CD4-positive, alpha-beta T cell treated with Interleukin-17A for 1 hour (primary cell): ENCODE measurements at regions not wholly inside any gene's neighbourhood (a gene's known extent, or its start where the extent isn't known, plus 50 kb on each side); places are given as distances from the start of the nearest gene placed in this dataset.
"Not testable (repeated sequence)": the region's sequence is repeated elsewhere in the genome, so short reads cannot be mapped to it uniquely, and the experiment has no call there.

ENCODE experiments used
- DNase-seq: peaks from one replicate; pipeline ENCODE4 v3.0.0-alpha.2; 2020

DNA sequence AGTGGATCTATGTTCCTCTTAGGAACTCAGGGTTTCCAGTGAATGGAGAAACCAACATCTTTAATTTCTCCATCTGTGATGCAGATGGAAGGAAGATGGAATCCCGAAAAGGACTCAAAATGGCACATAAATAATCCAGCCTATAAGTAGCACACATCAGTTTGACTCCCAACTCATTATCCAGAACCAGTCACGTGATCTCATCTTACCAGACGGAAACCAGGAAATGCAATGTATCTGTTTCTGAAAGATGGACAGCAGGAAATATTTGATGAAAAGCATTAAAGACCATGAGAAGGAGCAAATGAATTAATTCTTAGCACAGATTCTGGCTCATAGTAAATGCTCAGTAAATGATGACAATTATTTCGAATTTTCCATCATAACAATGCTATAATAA is 443.1 kb upstream of the FMR1 start:
- DNase-seq = no peak

DNA sequence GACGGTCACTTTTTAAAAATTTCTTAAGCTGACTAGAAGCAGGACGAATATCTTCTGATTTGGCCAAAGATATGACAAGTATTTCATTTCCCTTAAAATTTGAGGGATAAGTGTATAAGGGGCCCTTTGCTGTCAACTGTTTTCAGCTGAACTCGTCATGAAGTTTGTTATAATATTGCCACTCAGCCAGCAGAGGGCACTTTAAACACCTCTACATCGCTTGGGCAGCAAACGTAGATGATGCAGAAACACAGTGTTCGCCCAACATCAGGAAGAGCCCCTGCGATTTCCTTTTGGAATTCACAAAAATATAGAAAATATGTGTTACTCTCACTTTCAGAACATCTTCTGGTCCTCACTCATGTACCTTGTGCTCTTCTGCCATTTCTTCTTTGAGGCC is 435.7 kb upstream of the FMR1 start:
- DNase-seq = peak; percentile 1

DNA sequence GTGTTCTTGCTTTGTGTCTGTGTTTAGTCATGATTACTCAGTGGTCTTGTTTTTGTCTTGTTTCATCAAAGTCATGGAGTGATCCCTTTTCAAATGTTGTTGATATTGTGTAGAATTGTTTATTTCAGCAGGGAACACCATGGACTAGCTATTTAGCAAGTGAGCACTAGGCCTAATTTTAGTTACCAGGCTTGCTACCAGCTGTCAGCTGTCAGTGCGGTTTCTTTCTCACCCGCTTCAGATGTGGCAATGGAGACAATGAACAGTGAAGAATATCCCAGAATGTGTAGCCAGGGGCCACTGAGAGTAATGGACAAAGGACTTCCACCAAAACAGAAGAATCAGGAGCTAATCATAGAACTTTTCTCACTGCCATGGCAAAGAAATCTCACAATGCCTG is 432.8 kb upstream of the FMR1 start:
- no peak for DNase-seq

DNA sequence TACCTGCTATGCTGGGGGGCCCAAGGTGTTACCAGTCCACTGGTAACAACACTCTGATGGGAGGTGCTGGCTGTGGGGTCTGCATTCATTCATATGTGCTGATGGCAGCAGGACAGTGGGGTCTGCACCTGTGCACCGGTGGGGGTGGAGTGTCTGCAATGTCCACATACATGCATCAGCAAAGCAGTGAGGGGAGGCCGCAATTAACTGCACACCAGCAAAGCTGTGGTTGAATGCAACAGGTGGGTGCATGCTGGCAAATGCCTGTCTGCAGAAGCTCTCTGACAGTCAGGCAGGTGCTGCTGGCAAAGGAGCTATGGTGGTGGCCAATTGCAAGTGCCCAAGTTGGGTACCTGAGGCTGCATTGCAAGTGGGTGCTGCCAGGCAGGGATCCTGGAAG is 426.5 kb upstream of the FMR1 start:
- no peak for DNase-seq

DNA sequence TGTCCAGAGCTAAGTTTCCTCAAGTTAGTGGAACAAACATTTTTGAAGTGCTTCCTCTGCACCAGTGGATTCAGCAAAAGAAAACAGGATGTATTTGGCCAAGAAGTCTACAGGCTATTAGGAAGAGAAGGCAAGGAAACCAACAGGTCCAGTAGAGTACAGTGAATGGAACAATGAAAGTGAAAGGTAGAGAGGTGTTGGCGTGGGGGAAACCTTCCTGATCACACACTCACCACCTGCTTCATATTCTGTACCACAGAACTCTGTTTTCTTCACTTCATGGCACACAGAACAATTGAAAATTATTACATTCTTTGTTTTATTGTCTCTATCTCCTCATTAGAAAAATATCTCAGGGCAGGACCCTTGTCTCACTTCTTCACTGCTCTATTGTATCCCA is 417.4 kb upstream of the FMR1 start:
- DNase-seq = no peak

DNA sequence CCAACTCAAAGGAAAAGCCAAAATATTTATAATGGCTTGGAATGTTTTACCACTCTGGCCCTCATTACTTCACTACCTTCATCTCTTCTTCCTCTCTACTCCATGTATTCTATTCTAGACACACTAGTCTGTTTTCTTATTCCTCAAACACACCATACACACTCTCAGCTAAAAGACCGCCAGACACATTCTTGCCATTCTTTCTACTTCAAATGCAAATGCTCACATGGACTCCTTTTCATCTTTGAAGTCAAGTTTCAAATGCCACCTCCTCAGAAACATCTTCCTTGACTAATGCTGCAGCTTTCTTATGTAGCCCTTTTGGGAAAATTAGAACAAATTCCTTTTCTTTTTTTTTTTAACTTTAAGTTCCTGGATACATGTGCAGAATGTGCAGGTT is 412.9 kb upstream of the FMR1 start:
- no peak for DNase-seq

DNA sequence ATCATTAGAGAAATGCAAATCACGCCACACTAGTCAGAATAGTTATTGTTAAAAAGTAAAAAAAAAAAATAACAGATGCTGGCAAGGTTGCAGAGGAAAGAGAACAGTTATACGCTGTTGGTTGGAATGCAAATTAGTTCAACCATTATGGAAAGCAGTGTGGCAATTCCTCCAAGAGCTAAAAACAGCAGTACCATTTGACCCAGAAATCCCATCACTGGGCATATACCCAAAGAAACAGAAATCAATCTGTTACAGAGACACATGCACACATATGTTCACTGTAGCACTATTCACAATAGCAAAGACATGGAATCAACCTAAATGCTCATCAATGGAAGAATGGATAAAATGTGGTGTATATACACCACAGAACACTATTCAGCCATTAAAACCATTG is 388.7 kb upstream of the FMR1 start:
- DNase-seq = no peak

DNA sequence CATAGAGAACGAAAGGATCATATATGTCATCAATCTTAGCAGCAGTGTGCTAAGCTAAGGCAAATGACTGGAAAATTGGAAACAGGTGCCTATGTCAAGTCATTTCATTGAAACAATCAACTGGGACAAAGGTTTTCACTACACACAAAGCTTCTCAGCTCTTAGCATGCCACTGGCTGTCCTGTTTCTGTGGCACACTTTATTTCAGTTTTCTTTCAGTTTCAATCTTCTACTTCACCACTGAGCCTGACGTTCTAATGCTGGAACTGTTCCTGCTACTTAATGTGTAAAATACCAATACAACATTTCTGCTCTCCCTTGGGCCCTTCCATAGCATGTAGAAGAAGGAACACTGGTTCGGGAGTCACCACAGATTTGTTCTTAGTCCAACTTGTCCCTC is 378.3 kb upstream of the FMR1 start:
- no peak for DNase-seq

DNA sequence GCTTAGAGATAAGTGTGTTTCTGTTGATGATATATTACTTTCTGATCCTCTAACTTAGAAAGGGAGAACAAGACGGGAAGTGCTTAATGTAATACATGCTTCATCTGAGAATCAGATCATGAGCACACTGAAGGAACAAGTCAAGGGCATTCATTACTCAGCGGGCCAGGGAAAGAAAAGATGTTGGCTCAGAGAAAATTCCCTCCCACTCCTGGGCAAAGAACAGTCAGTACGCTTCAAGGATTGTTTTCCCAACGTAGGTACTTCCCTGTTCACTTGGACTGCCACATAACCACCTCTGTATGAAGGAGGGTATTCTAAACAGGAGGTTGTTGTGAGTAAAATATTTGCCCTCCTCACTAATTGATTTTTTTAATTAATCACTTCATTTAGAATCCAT is 374.5 kb upstream of the FMR1 start:
- no peak for DNase-seq

DNA sequence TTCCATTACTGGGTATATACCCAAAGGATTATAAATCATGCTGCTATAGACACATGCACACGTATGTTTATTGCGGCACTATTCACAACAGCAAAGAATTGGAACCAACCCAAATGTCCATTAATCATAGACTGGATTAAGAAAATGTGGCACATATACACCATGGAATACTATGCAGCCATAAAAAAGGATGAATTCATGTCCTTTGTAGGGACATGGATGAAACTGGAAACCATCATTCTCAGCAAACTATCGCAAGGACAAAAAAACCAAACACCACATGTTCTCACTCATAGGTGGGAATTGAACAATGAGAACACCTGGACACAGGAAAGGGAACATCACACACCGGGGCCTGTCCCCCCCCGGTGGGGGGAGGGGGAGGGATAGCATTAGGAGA is 363.7 kb upstream of the FMR1 start:
- not testable (repeated sequence) for DNase-seq

DNA sequence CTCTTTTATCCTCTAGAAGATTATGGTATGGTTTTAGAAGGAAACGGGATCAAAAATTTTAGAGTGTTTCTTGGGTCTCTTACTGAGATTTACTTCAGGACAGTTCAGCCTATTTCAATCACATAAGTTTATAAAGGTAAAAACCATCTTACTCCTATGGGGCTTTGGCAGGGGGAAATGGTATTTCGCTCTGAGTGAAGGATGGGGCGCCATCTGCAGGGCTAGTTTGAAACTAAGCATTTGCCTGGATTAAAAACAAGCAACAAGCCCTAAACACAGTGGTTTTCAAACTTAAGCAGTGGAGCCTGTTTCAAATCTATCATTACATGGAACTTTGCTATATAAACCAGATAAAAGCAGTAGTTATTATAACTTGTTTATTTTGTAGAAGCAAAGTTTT is 361.5 kb upstream of the FMR1 start:
- DNase-seq = no peak

DNA sequence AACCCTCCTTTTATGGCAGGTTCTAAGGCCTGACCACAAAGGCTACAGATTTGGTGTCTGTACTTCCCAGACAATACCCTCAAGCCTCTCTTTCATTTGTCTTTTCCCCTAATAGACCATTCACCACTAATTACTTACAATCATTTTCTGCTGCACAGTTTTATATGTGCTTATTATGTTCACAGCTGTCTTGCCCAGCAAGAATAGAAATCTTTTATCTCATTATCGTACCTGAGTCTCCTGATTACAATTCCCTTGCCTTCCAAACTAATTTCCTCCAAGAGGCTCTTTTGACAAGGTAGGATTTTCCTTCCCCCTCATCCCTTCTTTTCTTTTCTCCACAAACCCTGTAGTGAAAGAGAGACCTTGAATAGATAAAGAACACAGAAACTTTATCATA is 352.5 kb upstream of the FMR1 start:
- DNase-seq = no peak

DNA sequence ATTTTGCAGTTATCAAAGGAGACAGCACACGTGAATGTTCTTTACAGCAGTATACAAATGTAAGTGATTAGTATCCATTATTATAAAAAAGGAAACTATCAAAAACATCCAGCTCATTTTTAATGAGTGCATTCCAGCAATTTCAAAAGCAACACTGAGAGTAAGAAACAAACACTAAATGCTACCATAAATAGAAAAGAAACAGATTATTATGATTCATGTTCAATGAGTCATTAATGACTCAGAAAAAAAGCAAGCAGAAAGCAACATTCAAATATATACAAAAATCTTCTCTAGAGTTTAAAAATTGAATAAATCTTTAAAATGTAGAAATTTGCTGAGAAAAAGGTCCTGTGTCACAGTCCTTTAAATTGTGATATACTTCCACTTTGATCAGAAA is 346.5 kb upstream of the FMR1 start:
- no peak for DNase-seq

DNA sequence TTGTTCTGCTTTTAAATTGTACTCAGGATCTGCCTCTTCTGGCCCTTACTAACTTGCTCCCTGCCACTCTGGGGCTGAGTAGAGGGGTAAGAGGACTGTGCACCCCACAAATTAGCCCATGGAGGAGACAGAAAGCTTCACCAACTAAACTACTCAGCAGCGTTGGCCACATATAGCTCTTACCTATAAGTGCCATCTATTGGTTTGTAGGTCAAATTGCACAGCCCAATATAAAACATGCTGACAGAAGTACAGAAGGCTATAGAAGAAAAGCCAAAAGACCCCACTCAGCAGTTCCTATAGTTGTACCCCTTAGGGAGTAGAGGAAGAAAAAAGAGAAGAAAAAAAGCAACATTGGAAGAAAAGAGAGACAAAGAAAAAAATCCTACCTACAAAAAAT is 341.2 kb upstream of the FMR1 start:
- DNase-seq = no peak

DNA sequence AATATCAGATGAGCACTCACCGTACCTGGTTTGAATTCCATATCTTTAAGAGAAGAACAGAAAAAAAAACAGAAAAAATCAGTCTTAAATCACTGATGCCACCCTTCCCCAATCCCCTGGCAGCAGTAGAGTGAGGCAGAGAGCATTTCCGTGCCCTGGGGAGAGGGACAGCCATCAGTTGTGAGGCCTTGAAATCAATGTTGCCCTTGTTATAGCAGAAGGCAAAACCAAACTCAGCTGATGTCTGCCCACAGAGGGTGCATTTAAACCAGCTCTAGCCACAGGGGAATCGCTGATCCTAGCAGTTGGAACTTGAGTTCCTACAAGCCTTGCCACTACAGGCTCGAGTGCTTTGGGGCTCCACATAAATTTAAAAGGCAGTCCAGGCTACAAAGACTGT is 338.5 kb upstream of the FMR1 start:
- DNase-seq = no peak

DNA sequence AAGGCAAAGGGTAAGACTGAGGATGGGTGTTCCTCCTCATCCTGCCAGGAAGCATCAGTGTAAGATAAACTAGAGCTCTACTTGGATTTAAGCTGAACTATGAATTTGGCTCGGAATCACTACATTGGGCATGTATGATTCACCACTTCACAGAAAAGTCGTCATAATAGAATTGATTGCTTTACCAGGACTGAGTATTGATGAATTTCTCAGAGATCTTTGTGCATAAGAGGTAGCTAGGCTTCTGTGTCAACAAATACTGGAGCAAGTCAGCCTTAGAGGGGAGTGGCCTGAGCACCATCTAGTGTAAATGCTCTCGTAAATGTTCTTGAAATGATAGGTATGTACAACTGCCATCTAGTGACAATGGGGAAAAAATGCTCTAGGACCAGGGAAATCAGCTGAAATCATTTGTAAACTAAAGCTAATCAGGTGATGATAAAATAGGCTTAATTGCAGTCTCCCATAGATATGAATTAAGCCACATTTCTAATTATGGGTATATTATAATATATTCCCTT is 309.5 kb upstream of the FMR1 start:
- no peak for DNase-seq

DNA sequence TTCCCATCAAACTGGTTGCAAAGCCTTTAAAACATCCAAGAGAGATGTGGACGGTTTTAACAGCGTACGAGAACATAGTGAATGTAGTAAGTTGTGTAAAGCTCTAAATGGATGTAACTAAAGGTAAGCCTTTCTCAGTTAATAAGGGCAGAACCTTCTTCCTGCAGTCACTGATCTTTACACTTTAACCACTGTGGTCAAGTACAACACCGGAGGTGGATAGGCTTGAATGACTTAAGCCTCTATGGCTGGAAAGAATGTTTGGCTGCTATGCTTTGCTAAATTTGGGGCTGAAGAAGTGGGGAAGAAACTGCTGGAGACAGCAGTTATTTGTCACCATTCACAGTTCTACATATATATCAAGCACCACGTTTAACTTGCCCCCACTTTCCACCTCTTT is 285.1 kb upstream of the FMR1 start:
- DNase-seq = no peak

DNA sequence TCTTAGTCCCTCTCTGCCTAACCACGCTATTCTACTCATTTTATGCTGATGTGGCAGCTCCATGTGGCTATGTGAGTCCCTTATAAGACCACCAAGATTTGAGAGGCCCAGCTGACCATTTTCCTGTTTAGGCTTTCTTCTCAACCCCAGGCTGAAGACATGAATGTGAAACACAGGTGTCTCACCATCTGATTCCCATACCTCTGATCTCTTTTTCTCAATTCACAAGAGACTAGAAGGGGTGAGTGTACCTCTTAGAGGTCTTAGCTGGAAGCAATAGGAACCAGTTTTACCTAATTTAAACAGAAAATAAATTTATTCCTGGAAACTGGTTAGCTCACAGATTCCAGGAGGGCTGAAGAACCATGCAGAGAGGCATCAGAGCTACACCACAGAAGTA is 276.5 kb upstream of the FMR1 start:
- DNase-seq = no peak

DNA sequence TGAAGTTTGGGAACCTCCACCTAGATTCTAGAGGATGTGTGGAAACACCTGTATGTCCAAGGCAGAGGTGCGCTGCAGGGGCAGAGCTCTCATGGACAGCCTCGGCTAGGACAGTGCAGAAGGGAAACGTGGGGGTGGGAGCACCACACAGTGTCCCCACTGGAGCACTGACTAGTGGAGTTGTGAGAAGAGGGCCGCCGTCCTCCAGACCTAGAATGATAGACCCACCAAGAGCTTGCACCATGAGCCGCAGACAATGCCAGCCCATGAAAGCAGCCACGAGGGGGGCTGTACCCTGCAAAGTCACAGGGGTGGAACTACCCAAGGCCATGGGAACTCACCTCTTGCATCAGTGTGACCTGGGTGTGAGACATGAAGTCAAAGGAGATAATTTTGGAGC is 274.5 kb upstream of the FMR1 start:
- DNase-seq = no peak

DNA sequence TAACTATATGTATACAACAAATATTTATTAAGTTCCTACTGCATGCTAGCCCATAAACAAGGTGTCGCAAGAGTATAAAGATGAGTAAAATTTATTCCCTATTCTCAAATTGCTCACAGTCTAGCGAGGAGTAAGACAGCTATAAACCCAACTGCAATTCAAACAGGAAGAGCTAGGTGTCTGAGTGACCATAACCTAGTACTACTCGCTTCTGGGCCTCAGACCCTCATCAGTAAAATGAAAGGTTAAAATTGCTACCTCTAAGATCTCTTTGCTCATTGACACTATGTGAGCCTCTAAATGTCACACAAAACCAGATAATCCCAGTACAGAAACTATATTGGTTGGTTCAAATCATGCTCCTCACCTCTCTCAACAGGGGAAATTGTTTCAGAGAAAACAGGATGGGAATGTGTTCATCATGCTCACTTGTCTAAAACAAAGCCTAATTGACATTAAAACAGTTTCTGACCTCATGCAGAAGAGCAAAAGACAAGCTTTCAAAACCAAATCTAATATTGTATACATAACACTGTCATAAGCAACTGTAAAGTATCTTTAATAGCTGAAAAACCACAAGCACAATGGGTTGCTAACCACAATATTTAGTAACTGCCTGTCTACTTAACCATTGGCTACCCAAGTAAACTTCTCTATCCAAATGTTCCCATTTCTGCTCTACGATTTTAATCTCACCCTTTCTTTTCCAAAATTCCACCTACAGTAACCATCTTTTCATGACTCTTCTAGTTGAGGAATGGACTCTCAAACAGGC is 264.6 kb upstream of the FMR1 start:
- DNase-seq = no peak

DNA sequence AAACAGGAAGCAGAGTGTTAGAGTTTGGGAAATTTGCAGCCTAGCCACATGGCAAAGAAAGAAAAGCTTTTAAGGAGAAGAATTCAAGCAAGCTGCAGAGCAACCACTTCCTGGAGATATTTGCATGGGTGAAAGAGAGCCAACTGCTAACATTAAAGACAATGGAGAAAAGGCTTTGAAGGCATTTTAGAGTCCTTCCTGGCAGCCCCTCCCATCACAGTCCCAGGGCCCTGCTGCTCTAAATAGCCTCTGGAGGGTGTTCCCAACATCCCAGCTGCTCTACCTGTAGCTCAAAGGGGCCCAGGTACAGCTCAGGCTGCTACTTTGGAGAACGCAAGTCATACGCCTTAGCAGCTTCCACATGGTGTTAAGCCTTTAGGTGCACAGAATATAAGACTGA is 235.9 kb upstream of the FMR1 start:
- DNase-seq = no peak

DNA sequence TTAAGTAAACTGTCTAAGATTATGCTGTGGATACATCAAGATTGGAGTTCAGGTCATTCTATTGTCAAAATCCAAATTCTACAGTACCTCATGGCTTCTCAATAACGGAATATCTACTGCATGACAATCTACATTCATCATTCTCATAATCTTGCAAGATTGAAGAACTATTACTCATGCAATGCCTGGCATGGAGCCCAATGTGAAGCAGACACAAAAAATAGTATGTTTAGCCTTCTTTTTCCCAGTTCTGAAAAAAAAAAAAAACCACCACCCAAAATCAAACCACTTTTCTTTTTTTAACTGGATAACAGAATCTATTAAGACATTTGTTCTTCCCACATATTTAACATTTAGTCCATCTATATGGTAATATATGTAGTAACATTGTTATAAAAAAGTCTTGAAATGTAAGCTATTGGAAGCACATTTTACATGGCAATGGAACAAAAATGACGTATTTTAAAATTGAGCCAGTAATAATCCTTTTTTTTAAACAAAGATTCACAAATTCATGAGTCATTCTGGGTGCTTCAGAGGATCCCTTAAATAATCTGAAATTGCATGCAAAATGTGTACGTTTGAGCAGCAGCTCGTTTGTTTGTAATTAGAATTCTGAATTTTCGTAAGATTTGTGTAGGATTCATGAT is 232.2 kb upstream of the FMR1 start:
- DNase-seq = no peak

DNA sequence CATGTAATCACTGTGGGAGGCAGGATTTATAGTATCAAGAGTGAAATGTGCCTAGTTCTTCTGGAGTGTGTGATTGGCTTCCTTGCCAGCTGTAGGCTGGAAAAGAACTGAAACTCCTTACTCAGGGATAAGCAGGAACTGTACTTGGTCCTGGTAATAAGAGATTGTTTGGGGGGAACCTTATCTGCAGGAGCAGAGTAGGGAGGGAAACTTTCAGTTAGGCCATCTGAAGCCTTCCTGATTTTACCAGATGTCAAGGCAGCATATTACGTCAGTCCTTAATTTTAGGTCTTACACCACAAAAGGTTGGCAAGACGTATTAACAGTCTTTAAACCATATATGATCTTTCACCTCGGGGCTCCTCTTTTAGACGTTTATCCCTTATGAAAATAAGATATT is 231.5 kb upstream of the FMR1 start:
- DNase-seq = no peak

DNA sequence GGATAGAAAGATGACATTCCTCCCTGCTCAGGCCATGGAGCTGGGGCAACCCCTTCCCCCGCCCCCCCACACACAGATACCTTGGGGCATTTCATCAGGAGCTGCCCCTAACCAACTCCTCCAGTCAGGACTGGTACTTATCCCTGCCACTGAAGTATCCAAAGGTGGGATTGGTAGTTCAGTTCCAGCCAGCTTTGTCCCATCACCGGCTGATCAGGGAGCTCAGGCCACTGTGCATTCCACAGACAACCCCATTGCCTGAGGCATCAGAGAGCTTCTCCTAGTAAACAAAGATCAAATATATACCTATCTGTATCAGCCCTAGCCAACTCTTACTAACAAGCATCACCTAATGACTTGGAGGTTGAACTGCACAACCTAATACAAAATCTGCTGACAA is 218.2 kb upstream of the FMR1 start:
- DNase-seq = no peak

DNA sequence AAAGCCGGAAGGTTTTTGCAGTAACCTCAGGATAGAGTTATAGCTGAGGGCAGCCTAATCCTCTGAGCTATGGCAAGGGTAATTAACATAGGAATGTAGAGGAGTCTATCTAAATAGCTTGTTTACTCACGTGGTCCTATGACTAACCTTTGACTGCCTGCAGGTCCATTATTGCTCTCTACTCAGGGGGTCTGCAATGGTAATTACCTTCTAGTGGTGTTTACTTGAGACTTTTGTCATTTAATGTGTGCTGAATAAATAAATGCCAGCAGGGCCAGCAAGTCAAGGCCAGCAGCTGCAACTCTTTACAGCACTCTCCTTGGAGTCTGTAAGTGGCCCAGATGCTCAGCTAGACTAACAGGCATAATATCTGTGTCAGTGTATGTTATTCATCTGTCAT is 212.7 kb upstream of the FMR1 start:
- no peak for DNase-seq
